H9 (cell line): ENCODE measurements at regions not wholly inside any gene's neighbourhood (a gene's known extent, or its start where the extent isn't known, plus 50 kb on each side); places are given as distances from the start of the nearest gene placed in this dataset.

Source experiments
- DNase-seq: peaks from one replicate; pipeline ENCODE4 v3.0.0-alpha.2; 2017
- H2AFZ ChIP-seq: one replicate; pipeline ENCODE4 v1.6.1; 2013; ENCODE audit warnings: mild to moderate bottlenecking, low read length, control low read depth, moderate library complexity
- H2AK5ac ChIP-seq: 2 replicates; pipeline ENCODE4 v1.6.1; 2013; ENCODE audit warnings: low read length, control low read depth, mixed read lengths; ENCODE audit not compliant: insufficient read length
- H2BK120ac ChIP-seq: one replicate; pipeline ENCODE4 v1.6.1; 2013; ENCODE audit warnings: low read depth, mild to moderate bottlenecking, low read length, control low read depth, inconsistent platforms; ENCODE audit not compliant: poor library complexity, severe bottlenecking
- H2BK12ac ChIP-seq: 2 replicates; pipeline ENCODE4 v1.6.1; 2013; ENCODE audit warnings: low read length, control low read depth, mixed read lengths, low read depth; ENCODE audit not compliant: insufficient read length
- H2BK15ac ChIP-seq: 2 replicates; pipeline ENCODE4 v1.6.1; 2013; ENCODE audit warnings: low read depth, low read length, control low read depth
- H2BK20ac ChIP-seq: one replicate; pipeline ENCODE4 v1.6.1; 2013; ENCODE audit warnings: low read depth, mild to moderate bottlenecking, low read length, control low read depth, inconsistent platforms; ENCODE audit not compliant: poor library complexity, severe bottlenecking
- H2BK5ac ChIP-seq: 2 replicates; pipeline ENCODE4 v1.6.1; 2013; ENCODE audit warnings: low read length, control low read depth, mixed read lengths; ENCODE audit not compliant: insufficient read length
- H3K14ac ChIP-seq: 2 replicates; pipeline ENCODE4 v1.6.1; 2013; ENCODE audit warnings: low read length, control low read depth; ENCODE audit not compliant: insufficient read depth
- H3K18ac ChIP-seq: 2 replicates; pipeline ENCODE4 v1.6.1; 2013; ENCODE audit warnings: low read depth, mild to moderate bottlenecking, mixed read lengths, low read length, control low read depth; ENCODE audit not compliant: insufficient read length
- H3K23ac ChIP-seq: 2 replicates; pipeline ENCODE4 v1.6.1; 2013; ENCODE audit warnings: low read length, control low read depth, mixed read lengths, low read depth; ENCODE audit not compliant: insufficient read length
- H3K23me2 ChIP-seq: 2 replicates; pipeline ENCODE4 v1.6.1; 2013; ENCODE audit warnings: low read depth, mild to moderate bottlenecking, mixed read lengths, low read length, control low read depth; ENCODE audit not compliant: insufficient read length, poor library complexity, severe bottlenecking
- H3K27ac ChIP-seq: 2 replicates; pipeline ENCODE4 v1.5.1; 2013; ENCODE audit warnings: low read length, control low read depth, mixed read lengths, low read depth; ENCODE audit not compliant: insufficient read length
- H3K27me3 ChIP-seq: 2 replicates; pipeline ENCODE4 v1.6.1; 2013; ENCODE audit warnings: low read length, control low read depth, inconsistent platforms; ENCODE audit not compliant: insufficient read depth
- H3K4ac ChIP-seq: 2 replicates; pipeline ENCODE4 v1.6.1; 2013; ENCODE audit warnings: low read depth, mild to moderate bottlenecking, control low read depth, inconsistent platforms, low read length, moderate library complexity
- H3K4me1 ChIP-seq: 2 replicates; pipeline ENCODE4 v1.6.1; 2013; ENCODE audit warnings: low read length, control low read depth, inconsistent platforms; ENCODE audit not compliant: insufficient read depth
- H3K4me2 ChIP-seq: 2 replicates; pipeline ENCODE4 v1.6.1; 2013; ENCODE audit warnings: low read length, control low read depth, mixed read lengths; ENCODE audit not compliant: insufficient read length, insufficient read depth
- H3K56ac ChIP-seq: 2 replicates; pipeline ENCODE4 v1.6.1; 2013; ENCODE audit warnings: low read depth, mild to moderate bottlenecking, mixed read lengths, low read length, control low read depth; ENCODE audit not compliant: insufficient read length
- H3K79me1 ChIP-seq: 2 replicates; pipeline ENCODE4 v1.6.1; 2013; ENCODE audit warnings: low read depth, mild to moderate bottlenecking, moderate library complexity, low read length, control low read depth, inconsistent platforms; ENCODE audit not compliant: insufficient read depth, poor library complexity, severe bottlenecking
- H3K79me2 ChIP-seq: 2 replicates; pipeline ENCODE4 v1.6.1; 2013; ENCODE audit warnings: low read length, control low read depth, inconsistent platforms; ENCODE audit not compliant: insufficient read depth
- H3K9ac ChIP-seq: 2 replicates; pipeline ENCODE4 v1.6.1; 2013; ENCODE audit warnings: low read length, control low read depth, mixed read lengths; ENCODE audit not compliant: insufficient read length; ENCODE audit errors: extremely low read depth
- H3K9me3 ChIP-seq: one replicate; pipeline ENCODE4 v1.6.1; 2013; ENCODE audit warnings: low read depth, low read length, inconsistent platforms; ENCODE audit not compliant: control insufficient read depth
- H3T11ph ChIP-seq: one replicate; pipeline ENCODE4 v1.6.1; 2013; ENCODE audit warnings: mild to moderate bottlenecking, low read length, control low read depth, inconsistent platforms
- H4K20me1 ChIP-seq: one replicate; pipeline ENCODE4 v1.6.1; 2013; ENCODE audit not compliant: control insufficient read depth, insufficient read length, insufficient read depth
- H4K5ac ChIP-seq: 2 replicates; pipeline ENCODE4 v1.6.1; 2013; ENCODE audit warnings: low read depth, mild to moderate bottlenecking, mixed read lengths, low read length, control low read depth; ENCODE audit not compliant: insufficient read length
- H4K8ac ChIP-seq: replicated peaks from 2 replicates; pipeline ENCODE4 v1.6.1; 2013; ENCODE audit warnings: low read length, control low read depth, mixed read lengths, low read depth; ENCODE audit not compliant: insufficient read length
- H4K91ac ChIP-seq: 2 replicates; pipeline ENCODE4 v1.6.1; 2013; ENCODE audit warnings: low read depth, mild to moderate bottlenecking, moderate library complexity, mixed read lengths, low read length, control low read depth; ENCODE audit not compliant: insufficient read length
- H3K27ac Mint-ChIP-seq, 3 experiments: 2 replicates in 2 of 3; 3 replicates in 1 of 3; pipeline ENCODE4 v1.8.0; 2020 to 2021; ENCODE audit warnings: mixed read lengths in 3 of 3, mild to moderate bottlenecking in 1 of 3, moderate library complexity in 1 of 3
- H3K27me3 Mint-ChIP-seq: 2 replicates; pipeline ENCODE4 v1.8.0; 2021; ENCODE audit warnings: low read depth, mild to moderate bottlenecking, moderate library complexity, mixed read lengths
- H3K36me3 Mint-ChIP-seq, 3 experiments: 2 replicates in 2 of 3; 3 replicates in 1 of 3; pipeline ENCODE4 v1.8.0; 2020 to 2021; ENCODE audit warnings: low read depth in 3 of 3, mixed read lengths in 3 of 3; ENCODE audit not compliant: insufficient read depth in 1 of 3
- H3K4me1 Mint-ChIP-seq, 2 experiments: 2 replicates each; pipeline ENCODE4 v1.8.0; 2020; ENCODE audit warnings: mixed read lengths in 2 of 2
- H3K4me3 Mint-ChIP-seq, 2 experiments: 2 replicates in 1 of 2; 3 replicates in 1 of 2; pipeline ENCODE4 v1.8.0; 2020 to 2021; ENCODE audit warnings: mild to moderate bottlenecking in 2 of 2, mixed read lengths in 2 of 2, moderate library complexity in 1 of 2
- H3K9me3 Mint-ChIP-seq, 2 experiments: 2 replicates in 1 of 2; 3 replicates in 1 of 2; pipeline ENCODE4 v1.8.0; 2020; ENCODE audit warnings: mild to moderate bottlenecking in 2 of 2, mixed read lengths in 2 of 2, moderate library complexity in 1 of 2
- WGBS: extraction: QIAGEN DNeasy Blood & Tissue Kit; methylation state at CpG from one replicate; pipeline ENCODE4 v1.1.7; 2013; ENCODE audit warnings: missing lambda C conversion rate, low lambda C conversion rate, mixed read lengths; ENCODE audit not compliant: insufficient read length; ENCODE audit errors: extremely low coverage; 5-methylcytosine and 5-hydroxymethylcytosine counted together
- TF ChIP-seq, protein P1 (sequence below): fragments of 200-600 bp; sonication (generic); conservative IDR thresholded peaks from 3 replicates; pipeline ENCODE4 v1.8.0; 2021; ENCODE audit warnings: antibody characterized with exemption, mild to moderate bottlenecking

DNA sequence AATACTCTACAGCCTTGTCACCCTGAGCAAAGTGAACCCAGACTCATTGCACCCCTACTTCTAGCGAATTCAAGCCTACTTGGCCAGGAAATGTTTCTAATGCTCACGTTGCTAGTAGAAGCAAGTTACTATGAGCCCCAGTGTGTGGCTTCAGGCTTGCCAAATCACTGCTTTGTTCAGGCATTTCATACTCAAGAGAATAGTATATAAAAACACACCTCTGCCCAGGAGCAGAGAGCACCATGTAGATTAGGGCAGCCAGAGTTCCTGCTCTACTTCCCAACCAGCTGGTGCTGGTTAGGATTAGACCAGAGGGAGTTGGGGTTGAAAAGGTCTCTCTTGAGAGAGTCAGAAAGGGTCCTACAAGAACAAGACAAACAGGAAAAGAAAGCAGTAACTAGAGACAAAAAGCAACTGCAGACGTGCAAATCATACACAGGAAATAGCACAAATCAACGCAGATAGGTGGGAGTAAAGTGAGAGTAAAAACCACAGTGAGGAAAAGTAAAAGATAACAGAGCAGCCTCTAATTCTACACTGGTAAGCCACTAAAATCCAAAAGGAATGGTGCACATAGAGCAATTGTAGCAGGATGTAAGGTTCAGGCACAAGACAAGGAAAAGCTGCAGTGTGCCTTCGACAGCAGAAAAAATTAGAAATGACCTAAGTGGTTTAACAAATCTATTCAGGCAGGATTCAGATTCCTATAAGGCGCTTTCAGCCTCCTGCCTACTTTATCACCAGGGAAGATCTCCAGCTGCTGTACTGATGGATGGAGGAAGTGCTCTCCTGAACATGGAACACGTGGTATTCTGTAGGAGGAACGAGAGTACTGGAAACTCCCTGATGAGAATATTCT, 49.6 kb upstream of the KIF2A start:
- no peaks in the 10 kb centered on the region for H4K20me1 ChIP-seq
- H2AFZ ChIP-seq = no peak overlapping the region
- H3K4me2 ChIP-seq = no peak overlapping the region
- TF ChIP-seq, protein P1, sequence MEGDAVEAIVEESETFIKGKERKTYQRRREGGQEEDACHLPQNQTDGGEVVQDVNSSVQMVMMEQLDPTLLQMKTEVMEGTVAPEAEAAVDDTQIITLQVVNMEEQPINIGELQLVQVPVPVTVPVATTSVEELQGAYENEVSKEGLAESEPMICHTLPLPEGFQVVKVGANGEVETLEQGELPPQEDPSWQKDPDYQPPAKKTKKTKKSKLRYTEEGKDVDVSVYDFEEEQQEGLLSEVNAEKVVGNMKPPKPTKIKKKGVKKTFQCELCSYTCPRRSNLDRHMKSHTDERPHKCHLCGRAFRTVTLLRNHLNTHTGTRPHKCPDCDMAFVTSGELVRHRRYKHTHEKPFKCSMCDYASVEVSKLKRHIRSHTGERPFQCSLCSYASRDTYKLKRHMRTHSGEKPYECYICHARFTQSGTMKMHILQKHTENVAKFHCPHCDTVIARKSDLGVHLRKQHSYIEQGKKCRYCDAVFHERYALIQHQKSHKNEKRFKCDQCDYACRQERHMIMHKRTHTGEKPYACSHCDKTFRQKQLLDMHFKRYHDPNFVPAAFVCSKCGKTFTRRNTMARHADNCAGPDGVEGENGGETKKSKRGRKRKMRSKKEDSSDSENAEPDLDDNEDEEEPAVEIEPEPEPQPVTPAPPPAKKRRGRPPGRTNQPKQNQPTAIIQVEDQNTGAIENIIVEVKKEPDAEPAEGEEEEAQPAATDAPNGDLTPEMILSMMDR = no peak
- no peak overlapping the region for H4K5ac ChIP-seq
- Mint-ChIP-seq H3K27ac (no peak overlapping the region), H3K27me3 (no peaks in the 10 kb centered on the region; the same call in 1 of the 2 replicates), H3K36me3 (no peaks in the 10 kb centered on the region), H3K4me3 (no peak overlapping the region), H3K4me1 (peaks cover 2 to 7% of the 10 kb centered on the region in 2 experiments; a peak in 2 of 4 replicates), H3K9me3 (no peaks in the 10 kb centered on the region; a peak in 1 of 5 replicates)
- no peak for DNase-seq
- H3K4me1 ChIP-seq = no peaks in the 10 kb centered on the region; the same call in 1 of the 2 replicates
- no peak overlapping the region for H3T11ph ChIP-seq
- no peaks in the 10 kb centered on the region for H3K23me2 ChIP-seq
- H3K27me3 ChIP-seq = no peaks in the 10 kb centered on the region
- no peaks in the 10 kb centered on the region for H3K9me3 ChIP-seq
- no peak overlapping the region for H4K8ac ChIP-seq
- no peak overlapping the region for H2BK20ac ChIP-seq
- no peak overlapping the region for H2BK120ac ChIP-seq
- H3K18ac ChIP-seq = no peak overlapping the region
- H2BK12ac ChIP-seq = no peak overlapping the region
- no peak overlapping the region for H2BK5ac ChIP-seq
- no peak overlapping the region for H3K23ac ChIP-seq
- H2BK15ac ChIP-seq = no peak overlapping the region
- no peak overlapping the region for H3K4ac ChIP-seq
- no peaks in the 10 kb centered on the region for H3K79me2 ChIP-seq
- H3K14ac ChIP-seq = no peak overlapping the region
- no peak overlapping the region for H3K9ac ChIP-seq
- H3K79me1 ChIP-seq = no peaks in the 10 kb centered on the region
- no peak overlapping the region for H4K91ac ChIP-seq
- no peak overlapping the region for H3K56ac ChIP-seq
- no peak overlapping the region for H2AK5ac ChIP-seq
- H3K27ac ChIP-seq = no peak overlapping the region
- WGBS = no CpG with 5 or more reads among the region's 8 CpGs
